ENCODE measurements at regions not wholly inside any gene's neighbourhood (a gene's known extent, or its start where the extent isn't known, plus 50 kb on each side); places are given as distances from the start of the nearest gene placed in this dataset.
"Not testable (repeated sequence)": the region's sequence is repeated elsewhere in the genome, so short reads cannot be mapped to it uniquely, and the experiment has no call there.

DNA sequence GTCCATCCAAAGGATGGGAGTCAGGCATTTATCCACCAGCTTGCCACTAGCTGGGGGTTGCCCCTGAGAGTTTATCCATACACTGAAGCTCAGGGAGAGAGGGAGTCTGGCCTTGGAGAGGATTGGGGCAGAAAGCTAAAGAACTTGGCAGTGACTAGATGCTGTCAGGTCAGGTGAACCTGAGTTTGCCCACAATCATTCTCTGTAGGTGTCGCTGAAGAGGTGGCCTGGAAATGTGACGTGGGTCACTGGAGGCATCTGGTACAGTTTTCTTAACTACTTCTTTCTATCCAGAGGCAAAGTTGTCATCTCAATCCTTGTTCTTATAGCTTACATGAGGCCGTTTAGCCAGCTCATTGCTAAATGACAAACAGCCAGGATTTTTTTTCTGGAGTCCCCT is 298.0 kb upstream of the CTNNB1 start:
- DNase-seq: no peak
- Histone ChIP-seq H3K27me3 (ENCODE audit: insufficient read depth, low read depth, severe bottlenecking) (no peaks in the 10 kb centered on the region), H3K27ac (no peak overlapping the region), H3K36me3 (no peaks in the 10 kb centered on the region), H3K4me3 (ENCODE audit: low read depth, low read length) (no peak overlapping the region), H3K9me3 (ENCODE audit: severe bottlenecking) (no peaks in the 10 kb centered on the region)
- TF ChIP-seq, protein P1, sequence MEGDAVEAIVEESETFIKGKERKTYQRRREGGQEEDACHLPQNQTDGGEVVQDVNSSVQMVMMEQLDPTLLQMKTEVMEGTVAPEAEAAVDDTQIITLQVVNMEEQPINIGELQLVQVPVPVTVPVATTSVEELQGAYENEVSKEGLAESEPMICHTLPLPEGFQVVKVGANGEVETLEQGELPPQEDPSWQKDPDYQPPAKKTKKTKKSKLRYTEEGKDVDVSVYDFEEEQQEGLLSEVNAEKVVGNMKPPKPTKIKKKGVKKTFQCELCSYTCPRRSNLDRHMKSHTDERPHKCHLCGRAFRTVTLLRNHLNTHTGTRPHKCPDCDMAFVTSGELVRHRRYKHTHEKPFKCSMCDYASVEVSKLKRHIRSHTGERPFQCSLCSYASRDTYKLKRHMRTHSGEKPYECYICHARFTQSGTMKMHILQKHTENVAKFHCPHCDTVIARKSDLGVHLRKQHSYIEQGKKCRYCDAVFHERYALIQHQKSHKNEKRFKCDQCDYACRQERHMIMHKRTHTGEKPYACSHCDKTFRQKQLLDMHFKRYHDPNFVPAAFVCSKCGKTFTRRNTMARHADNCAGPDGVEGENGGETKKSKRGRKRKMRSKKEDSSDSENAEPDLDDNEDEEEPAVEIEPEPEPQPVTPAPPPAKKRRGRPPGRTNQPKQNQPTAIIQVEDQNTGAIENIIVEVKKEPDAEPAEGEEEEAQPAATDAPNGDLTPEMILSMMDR (IDR thresholded peaks at IDR 0.05; ENCODE audit: low read depth, low read length): 0 out of 2 replicates have a peak, but pooled peaks have one; percentile 17

DNA sequence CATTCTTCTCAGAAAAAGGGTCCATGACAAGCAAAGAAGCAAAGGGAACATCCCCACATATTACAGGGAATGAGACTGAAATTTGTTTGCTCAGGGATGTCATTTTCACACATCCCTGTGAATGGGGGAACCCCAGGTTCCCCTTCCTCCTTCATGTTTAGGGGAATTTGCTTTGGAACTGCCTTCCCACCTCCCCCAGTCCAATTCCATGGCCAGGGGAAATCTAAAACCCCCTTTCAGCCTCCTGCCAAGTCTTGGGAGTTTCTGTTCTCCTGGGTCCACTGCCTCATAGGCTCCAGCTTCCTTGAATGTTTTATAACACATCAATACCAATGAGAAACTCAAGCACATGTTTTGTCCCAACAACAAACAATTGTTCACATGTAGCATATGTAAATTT is 297.5 kb upstream of the CTNNB1 start:
- Histone ChIP-seq H3K27me3 (ENCODE audit: insufficient read depth, low read depth, severe bottlenecking) (no peaks in the 10 kb centered on the region), H3K4me3 (ENCODE audit: low read depth, low read length) (no peak overlapping the region), H3K27ac (no peak overlapping the region), H3K9me3 (ENCODE audit: severe bottlenecking) (no peaks in the 10 kb centered on the region), H3K36me3 (no peaks in the 10 kb centered on the region)
- DNase-seq: no peak
- TF ChIP-seq, protein P1 (IDR thresholded peaks at IDR 0.05; ENCODE audit: low read depth, low read length): no peak

DNA sequence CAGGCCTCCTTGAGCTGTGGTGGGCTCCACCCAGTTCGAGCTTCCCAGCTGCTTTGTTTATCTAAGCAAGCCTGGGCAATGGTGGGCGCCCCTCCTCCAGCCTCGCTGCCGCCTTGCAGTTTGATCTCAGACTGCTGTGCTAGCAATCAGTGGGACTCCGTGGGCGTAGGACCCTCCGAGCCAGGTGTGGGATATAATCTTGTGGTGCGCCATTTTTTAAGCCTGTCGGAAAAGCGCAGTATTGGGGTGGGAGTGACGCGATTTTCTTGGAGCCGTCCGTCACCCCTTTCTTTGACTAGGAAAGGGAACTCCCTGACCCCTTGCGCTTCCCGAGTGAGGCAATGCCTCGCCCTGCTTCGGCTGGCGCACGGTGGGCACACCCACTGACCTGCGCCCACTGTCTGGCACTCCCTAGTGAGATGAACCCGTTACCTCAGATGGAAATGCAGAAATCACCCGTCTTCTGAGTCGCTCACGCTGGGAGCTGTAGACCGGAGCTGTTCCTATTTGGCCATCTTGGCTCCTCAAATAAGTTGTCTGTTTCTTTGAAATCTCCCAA is 291.3 kb upstream of the CTNNB1 start:
- not testable (repeated sequence) for H3K27me3 ChIP-seq (ENCODE audit: insufficient read depth, low read depth, severe bottlenecking); H3K9me3 ChIP-seq (ENCODE audit: severe bottlenecking); H3K36me3 ChIP-seq; H3K4me3 ChIP-seq (ENCODE audit: low read depth, low read length); DNase-seq; H3K27ac ChIP-seq

DNA sequence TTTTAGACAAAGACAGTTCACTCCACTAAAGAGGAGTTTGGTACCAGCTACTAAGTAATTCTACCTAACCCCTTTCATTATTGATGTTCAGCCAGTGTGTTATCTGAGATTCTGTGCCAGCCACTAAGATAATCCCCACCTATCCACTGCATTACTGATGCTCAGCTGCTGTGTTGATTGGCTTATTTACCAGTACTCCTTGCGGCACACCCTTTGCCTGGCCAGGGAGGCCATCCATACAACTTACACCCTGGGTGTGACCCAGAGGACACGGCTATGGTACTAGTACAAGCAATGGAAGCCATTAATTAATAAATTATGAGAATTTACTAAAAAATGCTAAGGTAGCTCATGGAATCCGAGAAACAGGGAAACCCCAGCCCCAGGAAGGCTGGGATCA is 290.7 kb upstream of the CTNNB1 start:
- TF ChIP-seq, protein P1 (IDR thresholded peaks at IDR 0.05; ENCODE audit: low read depth, low read length): no peak

DNA sequence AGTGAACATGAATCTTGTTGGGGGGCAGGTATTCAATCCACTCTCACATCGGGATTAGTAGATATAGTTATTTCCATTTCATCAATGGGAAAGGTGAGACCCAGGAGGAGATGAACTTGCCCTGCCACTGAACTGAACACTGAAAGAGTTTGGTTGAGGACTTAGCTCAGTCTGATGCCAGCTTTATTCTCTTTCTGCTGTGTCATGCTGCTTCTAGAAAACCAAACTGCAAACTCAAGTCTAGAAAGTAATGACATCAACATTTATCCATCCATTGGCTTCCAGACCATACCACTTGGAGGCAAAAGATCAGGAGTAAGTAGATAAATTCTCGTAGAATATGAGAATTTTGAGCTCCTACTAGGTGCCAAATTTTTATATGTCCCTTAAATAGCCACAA is 288.0 kb upstream of the CTNNB1 start:
- H3K27ac ChIP-seq: no peak overlapping the region

More for the DNA sequence above, 290.7 kb upstream of the CTNNB1 start:
- H3K4me3 ChIP-seq (ENCODE audit: low read depth, low read length): no peak overlapping the region
- H3K9me3 ChIP-seq (ENCODE audit: severe bottlenecking): no peaks in the 10 kb centered on the region
- no peaks in the 10 kb centered on the region for H3K36me3 ChIP-seq
- H3K27ac ChIP-seq: no peak overlapping the region
- no peaks in the 10 kb centered on the region for H3K27me3 ChIP-seq (ENCODE audit: insufficient read depth, low read depth, severe bottlenecking)
- DNase-seq: no peak

DNA sequence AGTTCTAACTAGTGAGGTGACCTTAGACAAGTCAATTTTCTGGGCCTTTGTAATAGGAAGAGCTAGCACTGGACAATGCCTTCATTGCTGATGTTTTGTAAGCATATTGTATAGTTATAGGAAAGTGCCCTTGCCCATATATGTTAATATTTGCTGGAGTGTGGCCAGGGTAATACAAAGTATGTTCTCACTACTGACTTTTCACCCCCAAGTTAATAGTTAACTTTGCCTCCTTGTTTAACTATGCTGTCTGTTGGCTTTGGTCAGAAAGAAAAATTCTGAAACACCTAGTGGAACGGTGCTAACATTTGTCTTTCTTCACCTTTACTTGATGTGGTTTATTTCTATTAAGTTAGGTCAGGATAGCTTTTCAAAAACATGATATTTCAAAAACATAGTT is 287.4 kb upstream of the CTNNB1 start:
- Histone ChIP-seq H3K4me3 (ENCODE audit: low read depth, low read length) (no peak overlapping the region), H3K9me3 (ENCODE audit: severe bottlenecking) (no peaks in the 10 kb centered on the region), H3K36me3 (no peaks in the 10 kb centered on the region), H3K27ac (no peak overlapping the region), H3K27me3 (ENCODE audit: insufficient read depth, low read depth, severe bottlenecking) (no peaks in the 10 kb centered on the region)
- no peak for DNase-seq
- TF ChIP-seq, protein P1 (IDR thresholded peaks at IDR 0.05; ENCODE audit: low read depth, low read length): no peak

More for the DNA sequence above, 288.0 kb upstream of the CTNNB1 start:
- Histone ChIP-seq H3K4me3 (ENCODE audit: low read depth, low read length) (no peak overlapping the region), H3K9me3 (ENCODE audit: severe bottlenecking) (no peaks in the 10 kb centered on the region), H3K36me3 (no peaks in the 10 kb centered on the region), H3K27me3 (ENCODE audit: insufficient read depth, low read depth, severe bottlenecking) (no peaks in the 10 kb centered on the region)
- TF ChIP-seq, protein P1 (IDR thresholded peaks at IDR 0.05; ENCODE audit: low read depth, low read length): no peak
- DNase-seq: no peak
